HEK293 (cell line): ENCODE measurements at regions not wholly inside any gene's neighbourhood (a gene's known extent, or its start where the extent isn't known, plus 50 kb on each side); places are given as distances from the start of the nearest gene placed in this dataset.

Experiments
- CTCF ChIP-seq: fragments of 450-650 bp; formaldehyde crosslinking; IDR thresholded peaks from 2 replicates; pipeline ENCODE4 v1.5.1; 2016; ENCODE audit warnings: missing biosample characterization, missing genetic modification characterization
- PRDM10 ChIP-seq: fragments of 450-650 bp; formaldehyde crosslinking; IDR thresholded peaks from 2 replicates; pipeline ENCODE4 v1.5.1; 2016; ENCODE audit warnings: missing biosample characterization, missing genetic modification characterization

GRCh38 chr12:65586796-65587195, 237.5 kb upstream of the HMGA2 start:
- TF ChIP-seq CTCF (no peak), PRDM10 (tag by site-specific recombination) (no peak)
